ENCODE measurements at regions not wholly inside any gene's neighbourhood (a gene's known extent, or its start where the extent isn't known, plus 50 kb on each side); places are given as distances from the start of the nearest gene placed in this dataset.

DNA sequence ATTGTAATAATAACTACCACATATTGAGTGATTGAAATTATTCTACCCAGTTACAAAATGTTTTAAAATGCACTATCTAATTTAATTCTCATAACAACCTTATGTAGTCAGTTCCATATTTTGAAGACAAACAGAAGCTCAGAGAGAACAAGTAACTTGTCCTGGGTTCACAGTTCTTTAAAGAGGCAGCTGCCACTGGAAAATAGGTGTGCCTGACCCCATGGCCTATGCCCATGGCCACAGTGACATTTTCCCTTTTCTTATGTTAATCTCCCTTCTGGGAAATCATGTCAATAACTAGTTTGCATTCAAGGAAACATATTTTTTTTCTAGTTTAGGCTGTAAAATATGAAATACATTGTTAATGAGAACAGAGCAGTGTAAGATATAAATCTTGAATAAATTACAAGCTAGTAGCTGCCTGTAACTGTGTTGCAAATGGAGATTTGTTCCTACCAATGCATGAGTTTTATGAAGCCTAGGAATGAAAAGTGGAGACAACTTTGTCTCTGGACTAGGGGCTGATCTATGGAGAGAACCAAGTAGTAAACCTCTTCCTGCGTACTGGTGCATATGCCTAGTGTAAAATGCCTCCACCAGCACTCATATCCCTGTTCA is 1018.0 kb downstream of the NTRK3 start:
- TF ChIP-seq EZH2 (IDR thresholded peaks at IDR 0.05; ENCODE audit: borderline replicate concordance, low read depth, low read length, poor library complexity, severe bottlenecking), result no peak
- TF ChIP-seq, protein P1, sequence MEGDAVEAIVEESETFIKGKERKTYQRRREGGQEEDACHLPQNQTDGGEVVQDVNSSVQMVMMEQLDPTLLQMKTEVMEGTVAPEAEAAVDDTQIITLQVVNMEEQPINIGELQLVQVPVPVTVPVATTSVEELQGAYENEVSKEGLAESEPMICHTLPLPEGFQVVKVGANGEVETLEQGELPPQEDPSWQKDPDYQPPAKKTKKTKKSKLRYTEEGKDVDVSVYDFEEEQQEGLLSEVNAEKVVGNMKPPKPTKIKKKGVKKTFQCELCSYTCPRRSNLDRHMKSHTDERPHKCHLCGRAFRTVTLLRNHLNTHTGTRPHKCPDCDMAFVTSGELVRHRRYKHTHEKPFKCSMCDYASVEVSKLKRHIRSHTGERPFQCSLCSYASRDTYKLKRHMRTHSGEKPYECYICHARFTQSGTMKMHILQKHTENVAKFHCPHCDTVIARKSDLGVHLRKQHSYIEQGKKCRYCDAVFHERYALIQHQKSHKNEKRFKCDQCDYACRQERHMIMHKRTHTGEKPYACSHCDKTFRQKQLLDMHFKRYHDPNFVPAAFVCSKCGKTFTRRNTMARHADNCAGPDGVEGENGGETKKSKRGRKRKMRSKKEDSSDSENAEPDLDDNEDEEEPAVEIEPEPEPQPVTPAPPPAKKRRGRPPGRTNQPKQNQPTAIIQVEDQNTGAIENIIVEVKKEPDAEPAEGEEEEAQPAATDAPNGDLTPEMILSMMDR (conservative IDR thresholded peaks at IDR 0.05; ENCODE audit: low read depth, low read length), result no peak
- intact Hi-C loops (cut with micrococcal nuclease; ENCODE audit: unreplicated experiment), result no loop called here
- no peak for DNase-seq (ENCODE audit: low spot score)
- no peaks in the 10 kb centered on the region for H3K4me1 ChIP-seq (ENCODE audit: insufficient read depth, low read length, poor library complexity, severe bottlenecking)
- H3K9me3 ChIP-seq (ENCODE audit: low read depth, low read length, poor library complexity, severe bottlenecking), result peaks cover 41% of the 10 kb centered on the region
- H3K27ac ChIP-seq (ENCODE audit: low read depth, low read length, poor library complexity, severe bottlenecking), result no peak overlapping the region
- no peaks in the 10 kb centered on the region for H3K27me3 ChIP-seq (replicated peaks; ENCODE audit: insufficient read depth, low read depth, low read length, poor library complexity)
- H3K4me3 ChIP-seq (ENCODE audit: low read depth, low read length, poor library complexity, severe bottlenecking), result no peak overlapping the region
- BruUV-seq (replicated peaks), result no TSS peak
- ChIA-PET CTCF (no interaction called here), POLR2A (ENCODE audit: low non-redundant PET) (no interaction called here)
- H3K36me3 ChIP-seq (ENCODE audit: insufficient read depth, low read length, poor library complexity, severe bottlenecking), result no peaks in the 10 kb centered on the region

GRCh38 chr15:87228460-87228859 is 1028.1 kb downstream of the NTRK3 start:
- CTCF ChIA-PET, result no interaction called here
- Histone ChIP-seq H3K36me3 (ENCODE audit: insufficient read depth, low read length, poor library complexity, severe bottlenecking) (no peaks in the 10 kb centered on the region), H3K27ac (ENCODE audit: low read depth, low read length, poor library complexity, severe bottlenecking) (no peak overlapping the region), H3K4me3 (ENCODE audit: low read depth, low read length, poor library complexity, severe bottlenecking) (no peak overlapping the region), H3K27me3 (replicated peaks; ENCODE audit: insufficient read depth, low read depth, low read length, poor library complexity) (no peaks in the 10 kb centered on the region), H3K4me1 (ENCODE audit: insufficient read depth, low read length, poor library complexity, severe bottlenecking) (no peaks in the 10 kb centered on the region), H3K9me3 (ENCODE audit: low read depth, low read length, poor library complexity, severe bottlenecking) (peaks cover 24% of the 10 kb centered on the region)
- TF ChIP-seq, protein P1 (conservative IDR thresholded peaks at IDR 0.05; ENCODE audit: low read depth, low read length), result no peak
- no peak for TF ChIP-seq EZH2 (IDR thresholded peaks at IDR 0.05; ENCODE audit: borderline replicate concordance, low read depth, low read length, poor library complexity, severe bottlenecking)
- DNase-seq (ENCODE audit: low spot score), result no peak
- no TSS peak for BruUV-seq (replicated peaks)
- POLR2A ChIA-PET (ENCODE audit: low non-redundant PET), result no interaction called here
- intact Hi-C loops (cut with micrococcal nuclease; ENCODE audit: unreplicated experiment), result no loop called here

DNA sequence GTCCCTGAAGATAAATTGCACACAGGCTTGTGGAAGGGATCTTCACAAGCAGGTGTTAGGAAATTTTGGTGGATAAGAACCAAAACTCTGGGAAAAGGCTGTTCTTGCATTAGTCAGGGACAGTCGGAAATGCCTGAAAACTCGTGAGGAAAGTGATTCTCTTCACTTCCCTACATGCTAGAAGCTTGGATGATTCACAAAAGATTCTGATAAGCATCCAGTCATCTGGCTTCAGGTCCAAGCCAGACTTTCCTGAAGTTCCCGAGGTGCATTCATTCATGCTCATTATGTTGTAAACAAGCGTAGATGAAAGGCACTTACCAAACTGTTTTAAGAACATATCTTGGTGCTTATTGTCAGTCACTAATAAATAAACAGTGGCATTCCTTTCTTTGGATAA is 1028.7 kb downstream of the NTRK3 start:
- Histone ChIP-seq H3K36me3 (ENCODE audit: insufficient read depth, low read length, poor library complexity, severe bottlenecking) (no peaks in the 10 kb centered on the region), H3K27ac (ENCODE audit: low read depth, low read length, poor library complexity, severe bottlenecking) (no peak overlapping the region), H3K9me3 (ENCODE audit: low read depth, low read length, poor library complexity, severe bottlenecking) (peaks cover 30% of the 10 kb centered on the region), H3K4me1 (ENCODE audit: insufficient read depth, low read length, poor library complexity, severe bottlenecking) (no peaks in the 10 kb centered on the region), H3K27me3 (replicated peaks; ENCODE audit: insufficient read depth, low read depth, low read length, poor library complexity) (no peaks in the 10 kb centered on the region), H3K4me3 (ENCODE audit: low read depth, low read length, poor library complexity, severe bottlenecking) (no peak overlapping the region)
- BruUV-seq (replicated peaks), result no TSS peak
- intact Hi-C loops (cut with micrococcal nuclease; ENCODE audit: unreplicated experiment), result no loop called here
- ChIA-PET POLR2A (ENCODE audit: low non-redundant PET) (no interaction called here), CTCF (no interaction called here)
- TF ChIP-seq EZH2 (IDR thresholded peaks at IDR 0.05; ENCODE audit: borderline replicate concordance, low read depth, low read length, poor library complexity, severe bottlenecking), result no peak
- TF ChIP-seq, protein P1 (conservative IDR thresholded peaks at IDR 0.05; ENCODE audit: low read depth, low read length), result no peak
- DNase-seq (ENCODE audit: low spot score), result no peak

Measured in A673 (cell line).